B cell (primary cell): ENCODE measurements at regions not wholly inside any gene's neighbourhood (a gene's known extent, or its start where the extent isn't known, plus 50 kb on each side); places are given as distances from the start of the nearest gene placed in this dataset.

Source experiments
- EZH2 ChIP-seq: IDR thresholded peaks from 2 replicates; pipeline ENCODE4 v1.6.1; 2012; ENCODE audit warnings: borderline replicate concordance, low read depth, mild to moderate bottlenecking, moderate library complexity, low read length; ENCODE audit not compliant: insufficient read depth, poor library complexity, severe bottlenecking
- TF ChIP-seq, protein P1 (sequence below): fragments of 200-600 bp; IDR thresholded peaks from one replicate; pipeline ENCODE4 v1.8.0; 2022; ENCODE audit warnings: antibody characterized with exemption, mild to moderate bottlenecking

GRCh38 chr18:78686976-78687685 lies 292.5 kb upstream of the SALL3 start:
- TF ChIP-seq, protein P1, sequence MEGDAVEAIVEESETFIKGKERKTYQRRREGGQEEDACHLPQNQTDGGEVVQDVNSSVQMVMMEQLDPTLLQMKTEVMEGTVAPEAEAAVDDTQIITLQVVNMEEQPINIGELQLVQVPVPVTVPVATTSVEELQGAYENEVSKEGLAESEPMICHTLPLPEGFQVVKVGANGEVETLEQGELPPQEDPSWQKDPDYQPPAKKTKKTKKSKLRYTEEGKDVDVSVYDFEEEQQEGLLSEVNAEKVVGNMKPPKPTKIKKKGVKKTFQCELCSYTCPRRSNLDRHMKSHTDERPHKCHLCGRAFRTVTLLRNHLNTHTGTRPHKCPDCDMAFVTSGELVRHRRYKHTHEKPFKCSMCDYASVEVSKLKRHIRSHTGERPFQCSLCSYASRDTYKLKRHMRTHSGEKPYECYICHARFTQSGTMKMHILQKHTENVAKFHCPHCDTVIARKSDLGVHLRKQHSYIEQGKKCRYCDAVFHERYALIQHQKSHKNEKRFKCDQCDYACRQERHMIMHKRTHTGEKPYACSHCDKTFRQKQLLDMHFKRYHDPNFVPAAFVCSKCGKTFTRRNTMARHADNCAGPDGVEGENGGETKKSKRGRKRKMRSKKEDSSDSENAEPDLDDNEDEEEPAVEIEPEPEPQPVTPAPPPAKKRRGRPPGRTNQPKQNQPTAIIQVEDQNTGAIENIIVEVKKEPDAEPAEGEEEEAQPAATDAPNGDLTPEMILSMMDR: no peak
- no peak for TF ChIP-seq EZH2
